CD4-positive, alpha-beta T cell treated with Interleukin-15 for 4 hours (primary cell): ENCODE measurements at regions not wholly inside any gene's neighbourhood (a gene's known extent, or its start where the extent isn't known, plus 50 kb on each side); places are given as distances from the start of the nearest gene placed in this dataset.
A peak's percentile ranks its signal among the peaks of the same experiment; 100 is the strongest.

ENCODE experiments used
- DNase-seq: peaks from one replicate; pipeline ENCODE4 v3.0.0-alpha.2; 2020; ENCODE audit warnings: low spot score

GRCh38 chr17:73953206-73954033 is 250.1 kb upstream of the RPL38 start:
- no peak for DNase-seq

- DNase-seq: no peak
These were observed 248.5 kb upstream of the RPL38 start for GRCh38 chr17:73954951-73955350.

GRCh38 chr17:73955616-73956015 is 247.9 kb upstream of the RPL38 start:
- DNase-seq: no peak

- DNase-seq: no peak
These were observed 247.3 kb upstream of the RPL38 start for GRCh38 chr17:73956169-73956568.

- peak; percentile 10 for DNase-seq
These were observed 246.6 kb upstream of the RPL38 start for GRCh38 chr17:73956595-73957465.

GRCh38 chr17:73957564-73957963 is 245.9 kb upstream of the RPL38 start:
- no peak for DNase-seq

- no peak for DNase-seq
These were observed 245.0 kb upstream of the RPL38 start for GRCh38 chr17:73958453-73958852.

- DNase-seq: no peak
These were observed 243.0 kb upstream of the RPL38 start for GRCh38 chr17:73960469-73960868.

- no peak for DNase-seq
These were observed 241.2 kb upstream of the RPL38 start for GRCh38 chr17:73962308-73962707.

GRCh38 chr17:73968680-73969079 is 234.8 kb upstream of the RPL38 start:
- DNase-seq: no peak

GRCh38 chr17:73969956-73970355 is 233.5 kb upstream of the RPL38 start:
- DNase-seq: no peak

GRCh38 chr17:73971127-73971526 is 232.4 kb upstream of the RPL38 start:
- no peak for DNase-seq

GRCh38 chr17:73972056-73972455 is 231.4 kb upstream of the RPL38 start:
- no peak for DNase-seq

GRCh38 chr17:73972901-73973300 is 230.6 kb upstream of the RPL38 start:
- DNase-seq: no peak

- no peak for DNase-seq
These were observed 229.7 kb upstream of the RPL38 start for GRCh38 chr17:73973586-73974409.

GRCh38 chr17:73974536-73974935 is 228.9 kb upstream of the RPL38 start:
- no peak for DNase-seq

GRCh38 chr17:73976147-73976546 is 227.3 kb upstream of the RPL38 start:
- DNase-seq: no peak

- no peak for DNase-seq
These were observed 226.6 kb upstream of the RPL38 start for GRCh38 chr17:73976676-73977521.

- no peak for DNase-seq
These were observed 223.0 kb upstream of the RPL38 start for GRCh38 chr17:73980517-73980916.

- DNase-seq: no peak
These were observed 220.6 kb upstream of the RPL38 start for GRCh38 chr17:73982871-73983270.
